Superior temporal gyrus (tissue), 1 donor: ENCODE measurements at regions not wholly inside any gene's neighbourhood (a gene's known extent, or its start where the extent isn't known, plus 50 kb on each side); places are given as distances from the start of the nearest gene placed in this dataset.

ENCODE experiments used
- DNase-seq: peaks from one replicate; pipeline ENCODE4 v3.0.0-alpha.2; 2016; ENCODE audit errors: extremely low spot score

- no peak for DNase-seq
Measured at GRCh38 chr9:22286661-22287060, 160.0 kb upstream of the DMRTA1 start.

GRCh38 chr9:22288661-22289060, 158.0 kb upstream of the DMRTA1 start:
- DNase-seq = no peak

- peak; percentile 47 for DNase-seq
Measured at GRCh38 chr9:22307013-22307711, 139.5 kb upstream of the DMRTA1 start.

- DNase-seq = no peak
Measured at GRCh38 chr9:22308177-22308576, 138.4 kb upstream of the DMRTA1 start.

- no peak for DNase-seq
Measured at GRCh38 chr9:22316645-22317044, 130.0 kb upstream of the DMRTA1 start.

GRCh38 chr9:22331533-22331932, 115.1 kb upstream of the DMRTA1 start:
- DNase-seq = no peak

- DNase-seq = no peak
Measured at GRCh38 chr9:22332202-22332601, 114.4 kb upstream of the DMRTA1 start.

GRCh38 chr9:22337261-22337660, 109.4 kb upstream of the DMRTA1 start:
- no peak for DNase-seq

- DNase-seq = no peak
Measured at GRCh38 chr9:22342491-22343217, 104.0 kb upstream of the DMRTA1 start.

GRCh38 chr9:22343218-22343611, 103.4 kb upstream of the DMRTA1 start:
- no peak for DNase-seq

- DNase-seq = no peak
Measured at GRCh38 chr9:22354699-22355384, 91.8 kb upstream of the DMRTA1 start.

- no peak for DNase-seq
Measured at GRCh38 chr9:22356985-22357384, 89.6 kb upstream of the DMRTA1 start.

- DNase-seq = no peak
Measured at GRCh38 chr9:22363421-22363887, 83.2 kb upstream of the DMRTA1 start.

GRCh38 chr9:22373636-22374035, 73.0 kb upstream of the DMRTA1 start:
- DNase-seq = no peak

- DNase-seq = no peak
Measured at GRCh38 chr9:22374051-22374450, 72.6 kb upstream of the DMRTA1 start.

GRCh38 chr9:22379272-22379671, 67.4 kb upstream of the DMRTA1 start:
- no peak for DNase-seq

- no peak for DNase-seq
Measured at GRCh38 chr9:22381170-22381569, 65.5 kb upstream of the DMRTA1 start.

GRCh38 chr9:22382331-22382730, 64.3 kb upstream of the DMRTA1 start:
- DNase-seq = no peak

- no peak for DNase-seq
Measured at GRCh38 chr9:22383718-22384117, 62.9 kb upstream of the DMRTA1 start.

- no peak for DNase-seq
Measured at GRCh38 chr9:22389271-22389670, 57.4 kb upstream of the DMRTA1 start.

- DNase-seq = no peak
Measured at GRCh38 chr9:22392523-22392922, 54.1 kb upstream of the DMRTA1 start.

GRCh38 chr9:22395687-22396141, 50.9 kb upstream of the DMRTA1 start:
- no peak for DNase-seq
